Neural cell (in vitro differentiated cells): ENCODE measurements at regions not wholly inside any gene's neighbourhood (a gene's known extent, or its start where the extent isn't known, plus 50 kb on each side); places are given as distances from the start of the nearest gene placed in this dataset.

Experiments used
- CTCF ChIP-seq: fragments of 450-650 bp; IDR thresholded peaks from 2 replicates; pipeline ENCODE4 v1.5.1; 2014; ENCODE audit warnings: antibody characterized with exemption, mild to moderate bottlenecking, moderate library complexity; ENCODE audit not compliant: poor library complexity, severe bottlenecking
- EZH2 ChIP-seq: fragments of 200-600, 300-800 bp; shearing (Covaris generic), sonication (generic); IDR thresholded peaks from 2 replicates; pipeline ENCODE4 v1.6.1; 2014; ENCODE audit warnings: antibody characterized with exemption, low read length, borderline replicate concordance, mild to moderate bottlenecking; ENCODE audit not compliant: insufficient read depth, poor library complexity, severe bottlenecking
- REST ChIP-seq: IDR thresholded peaks from 2 replicates; pipeline ENCODE4 v1.6.1; 2012; ENCODE audit warnings: borderline replicate concordance

- no peak for TF ChIP-seq CTCF
- TF ChIP-seq EZH2: no peak
- TF ChIP-seq REST: no peak
Observed at GRCh38 chr13:90919153-90919552, 428.3 kb upstream of the MIR17HG start.
